ENCODE measurements at regions not wholly inside any gene's neighbourhood (a gene's known extent, or its start where the extent isn't known, plus 50 kb on each side); places are given as distances from the start of the nearest gene placed in this dataset.

DNA sequence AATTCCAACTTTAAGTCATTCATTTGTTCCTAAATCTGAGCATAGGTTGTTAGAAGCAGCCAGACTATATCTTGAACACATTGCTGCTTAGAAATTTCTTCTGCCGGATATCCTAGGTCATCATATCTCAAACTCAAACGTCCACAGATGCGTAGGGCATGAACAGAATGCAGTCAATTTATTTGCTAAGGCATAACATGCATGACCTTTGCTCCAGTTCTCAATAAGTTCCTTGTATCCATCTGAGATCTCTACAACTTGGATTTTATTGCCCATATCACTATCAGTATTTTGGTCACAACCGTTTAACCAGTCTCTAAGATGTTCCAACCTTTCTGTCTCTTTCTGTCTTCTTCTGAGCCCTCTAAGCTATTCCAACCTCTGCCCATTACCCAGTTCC is 210.9 kb upstream of the MANEA start:
- TF ChIP-seq, protein P1, sequence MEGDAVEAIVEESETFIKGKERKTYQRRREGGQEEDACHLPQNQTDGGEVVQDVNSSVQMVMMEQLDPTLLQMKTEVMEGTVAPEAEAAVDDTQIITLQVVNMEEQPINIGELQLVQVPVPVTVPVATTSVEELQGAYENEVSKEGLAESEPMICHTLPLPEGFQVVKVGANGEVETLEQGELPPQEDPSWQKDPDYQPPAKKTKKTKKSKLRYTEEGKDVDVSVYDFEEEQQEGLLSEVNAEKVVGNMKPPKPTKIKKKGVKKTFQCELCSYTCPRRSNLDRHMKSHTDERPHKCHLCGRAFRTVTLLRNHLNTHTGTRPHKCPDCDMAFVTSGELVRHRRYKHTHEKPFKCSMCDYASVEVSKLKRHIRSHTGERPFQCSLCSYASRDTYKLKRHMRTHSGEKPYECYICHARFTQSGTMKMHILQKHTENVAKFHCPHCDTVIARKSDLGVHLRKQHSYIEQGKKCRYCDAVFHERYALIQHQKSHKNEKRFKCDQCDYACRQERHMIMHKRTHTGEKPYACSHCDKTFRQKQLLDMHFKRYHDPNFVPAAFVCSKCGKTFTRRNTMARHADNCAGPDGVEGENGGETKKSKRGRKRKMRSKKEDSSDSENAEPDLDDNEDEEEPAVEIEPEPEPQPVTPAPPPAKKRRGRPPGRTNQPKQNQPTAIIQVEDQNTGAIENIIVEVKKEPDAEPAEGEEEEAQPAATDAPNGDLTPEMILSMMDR (IDR thresholded peaks at IDR 0.05; ENCODE audit: low read depth, low read length) = no peak
- Histone ChIP-seq H3K27me3 (no peaks in the 10 kb centered on the region), H3K9me3 (ENCODE audit: low read depth) (no peaks in the 10 kb centered on the region), H3K36me3 (no peaks in the 10 kb centered on the region), H3K27ac (no peak overlapping the region), H3K4me3 (no peak overlapping the region), H3K4me1 (ENCODE audit: low read depth) (no peaks in the 10 kb centered on the region)
- no peak for DNase-seq (ENCODE audit: low read depth in 1 of 2, low spot score in 1 of 2)

DNA sequence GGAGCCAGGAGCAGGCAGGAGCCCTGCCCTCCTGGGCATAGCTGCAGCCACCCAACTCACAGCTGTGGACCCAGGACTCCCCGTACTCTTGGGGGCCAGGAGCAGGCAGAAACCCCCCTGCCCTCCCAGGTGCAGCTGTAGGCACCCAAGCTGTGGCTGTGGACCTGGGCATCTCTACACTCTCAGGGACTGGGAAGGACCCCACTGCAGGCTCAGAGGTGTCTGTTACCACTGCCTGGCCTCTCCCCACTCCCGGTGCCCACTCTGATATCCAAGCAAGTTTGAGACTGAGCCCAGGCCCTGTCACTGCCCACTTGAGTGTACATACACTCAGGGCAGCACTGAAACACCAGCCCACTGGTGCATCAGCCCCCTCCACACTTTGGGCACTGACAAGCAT is 193.5 kb upstream of the MANEA start:
- no peaks in the 10 kb centered on the region for H3K36me3 ChIP-seq
- no peaks in the 10 kb centered on the region for H3K9me3 ChIP-seq (ENCODE audit: low read depth)
- H3K27me3 ChIP-seq = no peaks in the 10 kb centered on the region
- no peak overlapping the region for H3K27ac ChIP-seq
- no peaks in the 10 kb centered on the region for H3K4me1 ChIP-seq (ENCODE audit: low read depth)
- TF ChIP-seq, protein P1 (IDR thresholded peaks at IDR 0.05; ENCODE audit: low read depth, low read length) = no peak
- H3K4me3 ChIP-seq = no peak overlapping the region
- no peak for DNase-seq (ENCODE audit: low read depth in 1 of 2, low spot score in 1 of 2)

DNA sequence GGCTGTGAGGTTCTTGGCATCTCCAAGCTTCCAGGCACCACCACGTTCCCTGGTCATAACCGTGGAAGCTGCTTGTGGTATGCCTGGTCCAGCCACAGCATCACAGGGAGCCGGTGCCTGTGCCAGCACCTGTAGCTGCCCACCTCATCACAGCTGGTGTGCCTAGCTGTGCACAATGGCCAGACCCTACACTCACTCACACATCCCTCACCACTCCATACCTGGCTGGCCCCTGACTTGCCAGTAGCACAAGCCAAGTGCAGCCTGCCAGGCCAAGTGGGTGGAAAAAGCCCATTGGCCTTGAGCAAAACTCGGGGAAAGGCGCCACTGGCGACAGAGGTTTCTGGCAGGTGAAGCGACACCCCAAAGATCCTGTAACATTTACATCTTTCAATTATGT is 192.3 kb upstream of the MANEA start:
- no peaks in the 10 kb centered on the region for H3K4me1 ChIP-seq (ENCODE audit: low read depth)
- no peaks in the 10 kb centered on the region for H3K36me3 ChIP-seq
- TF ChIP-seq, protein P1 (IDR thresholded peaks at IDR 0.05; ENCODE audit: low read depth, low read length) = no peak
- H3K9me3 ChIP-seq (ENCODE audit: low read depth) = no peaks in the 10 kb centered on the region
- no peaks in the 10 kb centered on the region for H3K27me3 ChIP-seq
- DNase-seq (ENCODE audit: low read depth in 1 of 2, low spot score in 1 of 2) = no peak
- H3K27ac ChIP-seq = no peak overlapping the region
- no peak overlapping the region for H3K4me3 ChIP-seq

DNA sequence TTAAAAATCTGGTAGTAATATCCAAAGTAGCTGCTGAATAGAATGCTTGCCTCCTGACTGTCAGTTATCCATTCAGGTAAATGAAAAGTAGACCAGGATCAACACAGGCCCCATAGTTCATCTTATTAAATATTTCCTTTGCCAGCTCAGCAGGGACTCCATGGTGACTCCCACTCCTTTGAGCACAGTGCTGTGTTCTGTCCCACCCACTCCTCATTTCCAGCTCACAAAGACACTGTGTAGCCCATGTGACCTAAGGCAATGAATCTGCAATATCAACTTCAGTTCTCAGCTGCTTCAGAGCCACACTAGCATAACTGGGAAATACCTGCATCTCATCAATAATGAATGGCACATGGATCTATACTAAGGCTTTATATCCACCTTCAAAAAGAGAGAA is 189.5 kb upstream of the MANEA start:
- TF ChIP-seq, protein P1 (IDR thresholded peaks at IDR 0.05; ENCODE audit: low read depth, low read length) = no peak
- Histone ChIP-seq H3K4me3 (no peak overlapping the region), H3K36me3 (no peaks in the 10 kb centered on the region), H3K27ac (no peak overlapping the region), H3K27me3 (no peaks in the 10 kb centered on the region), H3K9me3 (ENCODE audit: low read depth) (no peaks in the 10 kb centered on the region), H3K4me1 (ENCODE audit: low read depth) (no peaks in the 10 kb centered on the region)
- no peak for DNase-seq (ENCODE audit: low read depth in 1 of 2, low spot score in 1 of 2)

DNA sequence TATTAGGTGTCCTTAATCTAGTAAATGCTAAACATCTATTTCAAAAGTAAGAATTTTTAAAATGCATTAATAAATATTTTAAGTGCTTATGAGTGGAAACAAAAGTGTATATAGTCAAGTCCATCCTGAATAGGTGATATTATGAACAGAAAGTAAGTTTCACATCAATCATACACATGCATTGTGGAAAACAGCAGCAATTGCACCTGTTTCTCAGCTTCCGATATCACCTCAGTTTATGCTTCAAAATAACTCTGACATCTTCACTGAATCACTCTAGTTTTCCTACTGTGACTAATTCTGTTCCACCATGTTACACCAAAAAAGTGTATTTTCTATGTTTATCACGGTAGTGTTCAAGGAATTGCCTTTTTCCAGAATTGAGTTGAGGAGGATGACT is 172.6 kb upstream of the MANEA start:
- Histone ChIP-seq H3K4me1 (ENCODE audit: low read depth) (no peaks in the 10 kb centered on the region), H3K27ac (no peak overlapping the region), H3K9me3 (ENCODE audit: low read depth) (no peaks in the 10 kb centered on the region), H3K36me3 (no peaks in the 10 kb centered on the region), H3K4me3 (no peak overlapping the region), H3K27me3 (no peaks in the 10 kb centered on the region)
- DNase-seq (ENCODE audit: low read depth in 1 of 2, low spot score in 1 of 2) = no peak
- TF ChIP-seq, protein P1 (IDR thresholded peaks at IDR 0.05; ENCODE audit: low read depth, low read length) = no peak

DNA sequence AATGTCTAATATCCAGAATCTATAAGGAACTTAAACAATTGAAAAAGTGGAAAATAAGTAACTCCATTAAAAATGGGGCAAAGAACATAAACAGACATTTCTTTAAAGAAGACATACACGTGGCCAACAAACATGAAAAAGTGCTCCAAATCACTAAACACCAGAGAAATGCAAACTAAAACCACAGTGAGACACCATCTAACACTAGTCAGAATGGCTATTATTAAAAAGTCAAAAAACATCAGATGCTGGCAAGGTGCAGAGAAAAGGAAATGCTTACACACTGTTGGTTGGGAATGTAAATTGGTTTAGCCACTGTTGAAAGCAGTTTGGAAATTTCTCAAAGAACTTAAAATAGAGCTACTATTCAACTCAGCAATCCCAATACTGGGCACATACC is 169.2 kb upstream of the MANEA start:
- Histone ChIP-seq H3K4me3 (no peak overlapping the region), H3K27ac (no peak overlapping the region), H3K4me1 (ENCODE audit: low read depth) (no peaks in the 10 kb centered on the region), H3K27me3 (no peaks in the 10 kb centered on the region), H3K9me3 (ENCODE audit: low read depth) (no peaks in the 10 kb centered on the region), H3K36me3 (no peaks in the 10 kb centered on the region)
- no peak for DNase-seq (ENCODE audit: low read depth in 1 of 2, low spot score in 1 of 2)
- TF ChIP-seq, protein P1 (IDR thresholded peaks at IDR 0.05; ENCODE audit: low read depth, low read length) = no peak

Data from cardiac muscle cell (in vitro differentiated cells and primary cell).